IPS-20b (cell line): ENCODE measurements at regions not wholly inside any gene's neighbourhood (a gene's known extent, or its start where the extent isn't known, plus 50 kb on each side); places are given as distances from the start of the nearest gene placed in this dataset.

Experiments used
- H3K27ac ChIP-seq: one replicate; pipeline ENCODE4 v1.5.1; 2013; ENCODE audit warnings: low read length
- H3K27me3 ChIP-seq: 2 replicates; pipeline ENCODE4 v1.6.1; 2013; ENCODE audit warnings: mild to moderate bottlenecking, low read length, inconsistent platforms; ENCODE audit not compliant: insufficient read depth
- H3K36me3 ChIP-seq: 2 replicates; pipeline ENCODE4 v1.6.1; 2013; ENCODE audit warnings: low read depth, mild to moderate bottlenecking, inconsistent platforms, low read length, moderate library complexity; ENCODE audit not compliant: insufficient read depth
- H3K4me1 ChIP-seq: 2 replicates; pipeline ENCODE4 v1.6.1; 2013; ENCODE audit warnings: mild to moderate bottlenecking, control low read depth, inconsistent platforms, low read length, moderate library complexity; ENCODE audit not compliant: insufficient read depth
- H3K4me3 ChIP-seq: 2 replicates; pipeline ENCODE4 v1.5.1; 2013; ENCODE audit warnings: mild to moderate bottlenecking, low read length, inconsistent platforms
- H3K9ac ChIP-seq: 2 replicates; pipeline ENCODE4 v1.6.1; 2013; ENCODE audit warnings: low read depth, mild to moderate bottlenecking, inconsistent platforms, low read length, moderate library complexity
- H3K9me3 ChIP-seq: 2 replicates; pipeline ENCODE4 v1.6.1; 2013; ENCODE audit warnings: mild to moderate bottlenecking, low read depth, low read length, inconsistent platforms; ENCODE audit not compliant: insufficient read depth

DNA sequence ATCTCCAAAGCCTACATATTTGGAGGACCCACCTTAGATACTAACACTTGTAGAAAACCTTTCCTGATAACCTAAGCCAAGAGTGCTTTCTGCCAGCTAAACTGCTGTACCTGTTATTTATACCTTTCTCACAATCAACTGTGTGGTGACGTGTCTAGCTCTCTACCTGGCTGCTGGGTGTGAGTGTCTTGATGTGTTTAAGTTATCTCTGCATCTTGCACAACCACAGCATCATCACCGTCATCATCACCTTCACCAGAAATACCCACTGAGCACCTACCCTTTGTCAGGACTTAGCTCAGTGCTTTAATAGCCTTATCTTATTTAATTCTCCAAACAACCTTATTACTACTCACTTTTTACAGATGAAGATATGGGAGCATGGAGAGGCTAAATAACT lies 431.3 kb downstream of the MAFB start:
- no peak overlapping the region for H3K27ac ChIP-seq

GRCh38 chr20:40255365-40255764 lies 433.7 kb downstream of the MAFB start:
- Histone ChIP-seq H3K4me1 (no peaks in the 10 kb centered on the region), H3K9me3 (no peaks in the 10 kb centered on the region), H3K4me3 (no peak overlapping the region), H3K9ac (no peak overlapping the region), H3K27ac (no peak overlapping the region), H3K27me3 (no peaks in the 10 kb centered on the region), H3K36me3 (no peaks in the 10 kb centered on the region)

More for the DNA sequence above, 431.3 kb downstream of the MAFB start:
- no peaks in the 10 kb centered on the region for H3K9me3 ChIP-seq
- H3K36me3 ChIP-seq = no peaks in the 10 kb centered on the region
- no peaks in the 10 kb centered on the region for H3K27me3 ChIP-seq
- no peaks in the 10 kb centered on the region for H3K4me1 ChIP-seq
- H3K9ac ChIP-seq = no peak overlapping the region
- H3K4me3 ChIP-seq = no peak overlapping the region

GRCh38 chr20:40254023-40254772 lies 434.8 kb downstream of the MAFB start:
- Histone ChIP-seq H3K27ac (no peak overlapping the region), H3K4me3 (no peak overlapping the region), H3K4me1 (no peaks in the 10 kb centered on the region), H3K9ac (no peak overlapping the region), H3K36me3 (no peaks in the 10 kb centered on the region), H3K9me3 (no peaks in the 10 kb centered on the region), H3K27me3 (no peaks in the 10 kb centered on the region)

- Histone ChIP-seq H3K4me3 (no peak overlapping the region), H3K27me3 (no peaks in the 10 kb centered on the region), H3K27ac (no peak overlapping the region)
Observed at GRCh38 chr20:40251284-40251932, 437.6 kb downstream of the MAFB start.

GRCh38 chr20:40249805-40250204 lies 439.2 kb downstream of the MAFB start:
- Histone ChIP-seq H3K9me3 (no peaks in the 10 kb centered on the region), H3K9ac (no peak overlapping the region), H3K4me1 (peaks cover 4% of the 10 kb centered on the region; the same call in 1 of the 2 replicates), H3K27ac (no peak overlapping the region), H3K27me3 (no peaks in the 10 kb centered on the region), H3K4me3 (no peak overlapping the region), H3K36me3 (no peaks in the 10 kb centered on the region)

More at GRCh38 chr20:40251284-40251932, 437.6 kb downstream of the MAFB start:
- H3K9ac ChIP-seq = no peak overlapping the region
- H3K36me3 ChIP-seq = no peaks in the 10 kb centered on the region
- no peaks in the 10 kb centered on the region for H3K9me3 ChIP-seq
- peaks cover 4% of the 10 kb centered on the region; the same call in 1 of the 2 replicates for H3K4me1 ChIP-seq

- H3K27me3 ChIP-seq = no peaks in the 10 kb centered on the region
- H3K27ac ChIP-seq = no peak overlapping the region
- H3K4me3 ChIP-seq = no peak overlapping the region
Observed at GRCh38 chr20:40245829-40246228, 443.2 kb downstream of the MAFB start.

GRCh38 chr20:40244286-40244685 lies 444.8 kb downstream of the MAFB start:
- Histone ChIP-seq H3K27ac (no peak overlapping the region), H3K9ac (no peak overlapping the region), H3K9me3 (no peaks in the 10 kb centered on the region), H3K4me3 (no peak overlapping the region), H3K36me3 (no peaks in the 10 kb centered on the region), H3K27me3 (no peaks in the 10 kb centered on the region), H3K4me1 (peaks cover 4% of the 10 kb centered on the region; the same call in 1 of the 2 replicates)

More at GRCh38 chr20:40245829-40246228, 443.2 kb downstream of the MAFB start:
- Histone ChIP-seq H3K9me3 (no peaks in the 10 kb centered on the region), H3K9ac (no peak overlapping the region), H3K4me1 (peaks cover 4% of the 10 kb centered on the region; the same call in 1 of the 2 replicates), H3K36me3 (no peaks in the 10 kb centered on the region)

DNA sequence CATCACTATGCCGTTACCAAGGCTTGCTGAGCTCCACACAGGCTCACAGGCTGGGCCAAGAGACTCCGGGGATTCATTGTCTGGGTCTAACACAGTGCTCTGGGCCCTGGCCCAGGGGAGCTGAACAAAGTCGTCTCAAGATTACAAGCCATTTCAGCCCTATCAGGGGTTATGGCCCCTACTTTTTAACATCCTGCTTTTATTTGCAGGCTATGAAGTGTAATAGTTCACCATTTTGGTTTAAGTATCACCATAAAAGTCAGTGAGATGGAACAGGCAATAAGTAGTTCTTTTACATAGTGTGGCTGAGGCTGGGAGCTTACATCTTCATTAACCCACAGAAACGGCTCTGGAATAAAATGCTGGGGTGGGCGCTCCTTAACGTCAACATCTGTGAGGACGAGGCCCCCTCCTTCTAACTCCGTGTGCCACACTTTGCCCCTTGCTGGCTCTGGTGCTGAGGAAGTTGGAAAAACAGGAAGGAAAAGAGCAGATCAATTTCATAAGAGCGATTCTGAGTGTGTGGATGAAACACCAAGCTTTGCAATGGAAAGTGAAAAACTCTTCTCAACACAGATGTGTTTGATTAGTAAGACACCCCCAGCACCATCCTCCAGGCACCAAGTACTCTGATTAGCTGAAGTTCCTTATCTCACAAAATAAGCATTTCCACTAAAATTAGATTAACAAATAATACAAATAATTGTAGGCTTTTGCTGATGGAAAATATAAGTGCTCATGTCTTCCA lies 447.3 kb downstream of the MAFB start:
- no peak overlapping the region for H3K27ac ChIP-seq
- no peaks in the 10 kb centered on the region for H3K36me3 ChIP-seq
- H3K27me3 ChIP-seq = no peaks in the 10 kb centered on the region
- no peaks in the 10 kb centered on the region for H3K4me1 ChIP-seq
- H3K9ac ChIP-seq = no peak overlapping the region
- no peaks in the 10 kb centered on the region for H3K9me3 ChIP-seq
- H3K4me3 ChIP-seq = no peak overlapping the region

DNA sequence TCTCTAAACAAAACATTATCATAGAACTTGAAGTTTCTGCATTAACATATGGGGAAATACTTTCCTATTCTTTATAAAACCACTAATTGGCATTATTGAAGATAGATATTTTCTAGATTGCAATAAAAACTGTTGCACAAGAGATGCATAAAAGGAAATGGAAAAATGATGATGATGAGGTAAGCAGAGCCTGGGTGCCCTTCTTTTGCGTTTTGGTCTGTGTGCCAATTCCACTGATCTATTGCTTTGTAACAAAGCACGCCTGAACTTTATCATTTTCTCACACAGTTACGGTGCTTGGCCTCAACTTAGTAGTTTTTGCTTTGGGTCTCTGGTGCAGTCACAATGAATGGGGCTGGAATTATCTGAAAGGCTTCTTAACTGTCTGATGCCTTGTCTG lies 450.5 kb downstream of the MAFB start:
- Histone ChIP-seq H3K4me1 (no peaks in the 10 kb centered on the region), H3K9me3 (no peaks in the 10 kb centered on the region), H3K27ac (no peak overlapping the region), H3K4me3 (no peak overlapping the region), H3K27me3 (no peaks in the 10 kb centered on the region), H3K9ac (no peak overlapping the region), H3K36me3 (no peaks in the 10 kb centered on the region)

- H3K9me3 ChIP-seq = no peaks in the 10 kb centered on the region
- no peak overlapping the region for H3K4me3 ChIP-seq
- no peak overlapping the region for H3K9ac ChIP-seq
- no peaks in the 10 kb centered on the region for H3K27me3 ChIP-seq
- H3K4me1 ChIP-seq = no peaks in the 10 kb centered on the region
- no peak overlapping the region for H3K27ac ChIP-seq
- no peaks in the 10 kb centered on the region for H3K36me3 ChIP-seq
Observed at GRCh38 chr20:40234593-40234992, 454.4 kb downstream of the MAFB start.

- Histone ChIP-seq H3K27me3 (no peaks in the 10 kb centered on the region), H3K9ac (no peak overlapping the region), H3K4me1 (no peaks in the 10 kb centered on the region; the same call in 1 of the 2 replicates), H3K27ac (no peak overlapping the region), H3K36me3 (no peaks in the 10 kb centered on the region), H3K9me3 (no peaks in the 10 kb centered on the region), H3K4me3 (no peak overlapping the region)
Observed at GRCh38 chr20:40233406-40233805, 455.6 kb downstream of the MAFB start.
